Trophoblast cell (in vitro differentiated cells and primary cell): ENCODE measurements at regions not wholly inside any gene's neighbourhood (a gene's known extent, or its start where the extent isn't known, plus 50 kb on each side); places are given as distances from the start of the nearest gene placed in this dataset.
"Not testable (repeated sequence)": the region's sequence is repeated elsewhere in the genome, so short reads cannot be mapped to it uniquely, and the experiment has no call there.

ENCODE experiments used
- DNase-seq, 2 donors: peaks; one replicate each; pipeline ENCODE4 v3.0.0-alpha.2; 2016
- H2AFZ ChIP-seq: 2 replicates; pipeline ENCODE4 v1.6.1; 2013; ENCODE audit warnings: low read length, moderate library complexity, mild to moderate bottlenecking; ENCODE audit not compliant: insufficient read depth, poor library complexity
- H2AK5ac ChIP-seq: 2 replicates; pipeline ENCODE4 v1.6.1; 2013; ENCODE audit warnings: mild to moderate bottlenecking, low read length
- H2BK120ac ChIP-seq: 2 replicates; pipeline ENCODE4 v1.6.1; 2013; ENCODE audit warnings: low read length, mild to moderate bottlenecking, moderate library complexity; ENCODE audit not compliant: insufficient read depth, poor library complexity
- H2BK12ac ChIP-seq: 2 replicates; pipeline ENCODE4 v1.6.1; 2013; ENCODE audit warnings: mild to moderate bottlenecking, low read length, moderate library complexity
- H2BK5ac ChIP-seq: 2 replicates; pipeline ENCODE4 v1.6.1; 2013; ENCODE audit warnings: low read length, low read depth, moderate library complexity, mild to moderate bottlenecking; ENCODE audit not compliant: poor library complexity
- H3K14ac ChIP-seq: 2 replicates; pipeline ENCODE4 v1.6.1; 2013; ENCODE audit warnings: mild to moderate bottlenecking, low read length
- H3K18ac ChIP-seq: 2 replicates; pipeline ENCODE4 v1.6.1; 2013; ENCODE audit warnings: mild to moderate bottlenecking, low read length
- H3K23ac ChIP-seq: 2 replicates; pipeline ENCODE4 v1.6.1; 2013; ENCODE audit warnings: low read length
- H3K27ac ChIP-seq: 2 replicates; pipeline ENCODE4 v1.5.1; 2013; ENCODE audit warnings: low read depth, mild to moderate bottlenecking, inconsistent platforms, low read length, moderate library complexity
- H3K27me3 ChIP-seq: 2 replicates; pipeline ENCODE4 v1.6.1; 2013; ENCODE audit warnings: inconsistent platforms, mild to moderate bottlenecking, low read length, moderate library complexity; ENCODE audit not compliant: insufficient read depth
- H3K36me3 ChIP-seq, 2 experiments: 1 replicate in 1 of 2; 2 replicates in 1 of 2; pipeline ENCODE4 v1.6.1; 2013; ENCODE audit warnings: low read length in 2 of 2, mild to moderate bottlenecking in 2 of 2, moderate library complexity in 1 of 2; ENCODE audit not compliant: insufficient read depth in 2 of 2, control insufficient read depth in 1 of 2
- H3K4ac ChIP-seq: 2 replicates; pipeline ENCODE4 v1.6.1; 2013; ENCODE audit warnings: low read depth, mild to moderate bottlenecking, low read length, moderate library complexity
- H3K4me1 ChIP-seq, 2 experiments: 1 replicate in 1 of 2; 2 replicates in 1 of 2; pipeline ENCODE4 v1.6.1; 2013; ENCODE audit warnings: low read length in 2 of 2, mild to moderate bottlenecking in 2 of 2, moderate library complexity in 1 of 2; ENCODE audit not compliant: insufficient read depth in 2 of 2, control insufficient read depth in 1 of 2
- H3K4me2 ChIP-seq: 2 replicates; pipeline ENCODE4 v1.6.1; 2013; ENCODE audit warnings: inconsistent platforms, mild to moderate bottlenecking, low read length, moderate library complexity
- H3K4me3 ChIP-seq: 2 replicates; pipeline ENCODE4 v1.5.1; 2013; ENCODE audit warnings: mild to moderate bottlenecking, low read depth, low read length, inconsistent platforms
- H3K79me1 ChIP-seq: one replicate; pipeline ENCODE4 v1.6.1; 2013; ENCODE audit warnings: low read length
- H3K79me2 ChIP-seq: 2 replicates; pipeline ENCODE4 v1.6.1; 2013; ENCODE audit warnings: low read length, mild to moderate bottlenecking; ENCODE audit not compliant: control insufficient read depth, insufficient read depth, poor library complexity
- H3K9ac ChIP-seq: 2 replicates; pipeline ENCODE4 v1.6.1; 2013; ENCODE audit warnings: mild to moderate bottlenecking, low read length
- H3K9me3 ChIP-seq: 2 replicates; pipeline ENCODE4 v1.6.1; 2013; ENCODE audit warnings: low read depth, mild to moderate bottlenecking, control low read depth, inconsistent platforms, low read length; ENCODE audit not compliant: insufficient read depth
- H4K12ac ChIP-seq: 2 replicates; pipeline ENCODE4 v1.6.1; 2013; ENCODE audit warnings: low read depth, mild to moderate bottlenecking, low read length, moderate library complexity
- H4K8ac ChIP-seq: 2 replicates; pipeline ENCODE4 v1.6.1; 2013; ENCODE audit warnings: low read depth, mild to moderate bottlenecking, low read length, moderate library complexity
- H4K91ac ChIP-seq: one replicate; pipeline ENCODE4 v1.6.1; 2013; ENCODE audit warnings: low read depth, mild to moderate bottlenecking, low read length, moderate library complexity
- WGBS: extraction: QIAGEN DNeasy Blood & Tissue Kit; methylation state at CpG from one replicate; pipeline ENCODE4 v1.1.7; 2013; ENCODE audit warnings: missing lambda C conversion rate; ENCODE audit not compliant: insufficient read length, insufficient coverage; ENCODE audit errors: extremely low coverage; 5-methylcytosine and 5-hydroxymethylcytosine counted together

DNA sequence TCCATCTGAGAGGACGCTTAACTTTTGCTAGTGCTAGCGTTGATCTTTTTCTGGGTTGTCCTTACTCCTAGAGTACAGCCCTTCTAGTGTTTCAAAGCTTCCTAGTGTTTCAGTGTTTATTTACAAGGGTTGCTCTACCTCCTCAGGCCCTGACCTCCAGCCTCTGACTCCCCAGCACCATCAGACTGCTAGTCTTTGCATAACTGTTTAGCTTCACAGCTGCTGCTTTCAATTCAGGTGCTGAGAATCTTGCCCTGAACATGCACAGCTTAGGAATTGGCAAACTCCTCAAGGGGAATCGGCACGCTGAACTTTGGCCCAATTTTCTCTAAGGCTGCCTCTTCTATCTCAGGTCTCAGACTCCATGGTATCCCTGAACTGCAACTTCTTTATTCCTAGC, 52.9 kb downstream of the OR52B4 start:
- H3K9ac ChIP-seq, H4K12ac ChIP-seq, H3K4me3 ChIP-seq, H3K9me3 ChIP-seq, H2BK12ac ChIP-seq, H3K4me2 ChIP-seq, H2BK120ac ChIP-seq, H4K8ac ChIP-seq, H3K27me3 ChIP-seq, H3K4me1 ChIP-seq, H2AK5ac ChIP-seq, H2AFZ ChIP-seq, H3K27ac ChIP-seq, H3K79me1 ChIP-seq, H3K14ac ChIP-seq, H3K18ac ChIP-seq, H3K36me3 ChIP-seq, H3K79me2 ChIP-seq, H2BK5ac ChIP-seq, H3K4ac ChIP-seq, H4K91ac ChIP-seq, H3K23ac ChIP-seq: not testable (repeated sequence)
- WGBS, result no CpG with 5 or more reads among the region's 4 CpGs
- peak; percentile 8 to 9 for DNase-seq

DNA sequence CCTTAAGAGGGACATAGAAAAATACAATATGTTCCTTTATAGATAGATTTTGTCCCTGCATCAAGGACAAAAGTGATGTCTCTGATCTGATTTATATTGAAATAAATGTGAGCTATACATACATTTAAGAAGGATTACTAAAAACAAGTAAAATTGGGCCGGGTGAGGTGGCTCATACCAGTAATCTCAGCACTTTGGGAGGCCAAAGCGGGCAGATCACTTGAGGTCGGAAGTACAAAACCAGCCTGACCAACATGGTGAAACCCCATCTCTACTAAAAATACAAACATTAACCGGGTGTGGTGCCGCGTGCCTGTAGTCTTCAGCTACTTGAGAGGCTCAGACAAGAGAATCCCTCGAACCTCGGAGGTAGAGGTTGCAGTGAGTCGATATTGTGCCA, 91.0 kb downstream of the OR52B4 start:
- not testable (repeated sequence) for H3K9ac ChIP-seq, H3K27me3 ChIP-seq, H3K4me3 ChIP-seq, H3K23ac ChIP-seq, H3K79me2 ChIP-seq, H3K9me3 ChIP-seq, H3K36me3 ChIP-seq, H3K14ac ChIP-seq, H2AFZ ChIP-seq, H4K12ac ChIP-seq, H3K27ac ChIP-seq, H3K4ac ChIP-seq, H3K18ac ChIP-seq, H3K79me1 ChIP-seq, H2BK5ac ChIP-seq, H2AK5ac ChIP-seq, H3K4me2 ChIP-seq, H4K8ac ChIP-seq, H4K91ac ChIP-seq, DNase-seq, H2BK12ac ChIP-seq, H2BK120ac ChIP-seq, H3K4me1 ChIP-seq
- no CpG with 5 or more reads among the region's 9 CpGs for WGBS

DNA sequence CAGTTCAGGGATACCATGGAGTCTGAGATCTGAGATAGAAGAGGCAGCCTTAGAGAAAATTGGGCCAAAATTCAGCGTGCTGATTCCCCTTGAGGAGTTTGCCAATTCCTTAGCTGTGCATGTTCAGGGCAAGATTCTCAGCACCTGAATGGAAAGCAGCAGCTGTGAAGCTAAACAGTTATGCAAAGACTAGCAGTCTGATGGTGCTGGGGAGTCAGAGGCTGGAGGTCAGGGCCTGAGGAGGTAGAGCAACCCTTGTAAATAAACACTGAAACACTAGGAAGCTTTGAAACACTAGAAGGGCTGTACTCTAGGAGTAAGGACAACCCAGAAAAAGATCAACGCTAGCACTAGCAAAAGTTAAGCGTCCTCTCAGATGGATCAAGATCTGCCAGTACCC, 117.1 kb downstream of the OR52B4 start:
- not testable (repeated sequence) for H3K79me2 ChIP-seq, H4K91ac ChIP-seq, H2BK5ac ChIP-seq, H2BK12ac ChIP-seq, H2AK5ac ChIP-seq, H3K9ac ChIP-seq, H4K8ac ChIP-seq, H3K27ac ChIP-seq, H3K79me1 ChIP-seq, H3K4me2 ChIP-seq, H3K36me3 ChIP-seq, H2BK120ac ChIP-seq, H3K14ac ChIP-seq, H3K4me3 ChIP-seq, H3K27me3 ChIP-seq, DNase-seq, H2AFZ ChIP-seq, H3K4me1 ChIP-seq, H3K9me3 ChIP-seq, H4K12ac ChIP-seq, H3K23ac ChIP-seq, H3K4ac ChIP-seq, H3K18ac ChIP-seq
- no CpG with 5 or more reads among the region's 3 CpGs for WGBS

DNA sequence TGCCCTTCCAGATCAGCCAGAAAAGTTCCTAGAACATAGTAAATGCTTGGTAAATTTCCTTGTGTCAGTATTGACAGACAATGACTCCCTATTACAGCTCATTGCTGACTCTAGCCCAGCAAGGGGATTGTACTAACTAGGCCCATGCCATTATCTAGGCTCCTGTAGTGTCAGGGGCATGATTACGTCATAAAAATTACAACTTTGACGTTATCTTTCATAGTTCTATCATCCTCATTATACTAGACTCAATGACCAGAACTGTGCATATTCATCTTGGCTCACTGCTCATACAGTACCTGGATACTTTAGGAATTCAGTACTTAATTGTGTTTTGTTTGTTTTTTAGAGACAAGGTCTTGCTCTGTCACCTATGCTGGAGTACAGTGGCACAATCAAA, 118.7 kb downstream of the OR52B4 start:
- H3K27ac ChIP-seq, H3K79me2 ChIP-seq, H3K18ac ChIP-seq, H3K4me1 ChIP-seq, H2AFZ ChIP-seq, H2BK120ac ChIP-seq, H3K79me1 ChIP-seq, H2AK5ac ChIP-seq, H3K4me3 ChIP-seq, H3K27me3 ChIP-seq, H3K4ac ChIP-seq, H4K8ac ChIP-seq, H4K12ac ChIP-seq, H3K36me3 ChIP-seq, H3K23ac ChIP-seq, H2BK5ac ChIP-seq, H3K4me2 ChIP-seq, H3K14ac ChIP-seq, H3K9me3 ChIP-seq, H2BK12ac ChIP-seq, H3K9ac ChIP-seq, H4K91ac ChIP-seq, DNase-seq: not testable (repeated sequence)
- no CpG with 5 or more reads among the region's 2 CpGs for whole genome bisulfite sequencing

DNA sequence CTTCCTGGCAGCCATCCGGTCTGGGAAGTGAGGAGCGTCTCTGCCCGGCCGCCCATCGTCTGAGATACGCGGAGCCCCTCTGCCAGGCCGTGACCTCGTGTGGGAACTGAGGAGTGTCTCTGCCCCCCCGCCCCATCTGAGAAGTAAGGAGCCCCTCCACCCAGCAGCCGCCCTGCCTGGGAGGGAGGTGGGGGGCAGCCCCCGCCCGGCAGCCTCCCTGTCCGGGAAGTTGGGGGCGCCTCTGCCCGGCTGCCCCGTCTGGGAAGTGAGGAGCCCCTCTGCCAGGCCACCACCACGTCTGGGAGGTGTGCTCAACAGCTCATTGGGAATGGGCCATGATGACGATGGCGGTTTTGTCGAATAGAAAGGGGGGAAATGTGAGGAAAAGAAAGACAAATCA, 130.4 kb downstream of the OR52B4 start:
- H2BK12ac ChIP-seq, H4K91ac ChIP-seq, H2BK120ac ChIP-seq, H3K4me2 ChIP-seq, H4K12ac ChIP-seq, H3K79me1 ChIP-seq, H4K8ac ChIP-seq, H3K27ac ChIP-seq, H3K79me2 ChIP-seq, H3K36me3 ChIP-seq, H3K4ac ChIP-seq, H3K14ac ChIP-seq, H3K9ac ChIP-seq, H3K23ac ChIP-seq, H2BK5ac ChIP-seq, H3K27me3 ChIP-seq, H3K18ac ChIP-seq, H2AFZ ChIP-seq, H3K4me3 ChIP-seq, H3K4me1 ChIP-seq, H2AK5ac ChIP-seq, H3K9me3 ChIP-seq, DNase-seq: not testable (repeated sequence)
- WGBS, result no CpG with 5 or more reads among the region's 21 CpGs
